GM19025 (cell line): ENCODE measurements at regions not wholly inside any gene's neighbourhood (a gene's known extent, or its start where the extent isn't known, plus 50 kb on each side); places are given as distances from the start of the nearest gene placed in this dataset.
"Not testable (repeated sequence)": the region's sequence is repeated elsewhere in the genome, so short reads cannot be mapped to it uniquely, and the experiment has no call there.

Source experiments
- ATAC-seq: cut with Tn5 transposase; IDR thresholded peaks from one replicate; pipeline ENCODE4 v1.9.1; 2021; ENCODE audit warnings: mild to moderate bottlenecking, low read depth, moderate library complexity; ENCODE audit not compliant: unreplicated experiment

GRCh38 chr19:37303591-37304171 is 67.2 kb upstream of the ZNF527 start:
- no peak for ATAC-seq

GRCh38 chr19:37304190-37304883 is 66.6 kb upstream of the ZNF527 start:
- no peak for ATAC-seq

GRCh38 chr19:37304884-37305255 is 66.0 kb upstream of the ZNF527 start:
- ATAC-seq, result no peak

- ATAC-seq, result no peak
Measured at GRCh38 chr19:37306383-37306963, 64.4 kb upstream of the ZNF527 start.

GRCh38 chr19:37309834-37310575 is 60.9 kb upstream of the ZNF527 start:
- no peak for ATAC-seq

- ATAC-seq, result not testable (repeated sequence)
Measured at GRCh38 chr19:37312531-37313334, 58.2 kb upstream of the ZNF527 start.

- no peak for ATAC-seq
Measured at GRCh38 chr19:37313335-37313627, 57.6 kb upstream of the ZNF527 start.

GRCh38 chr19:37317403-37318209 is 53.3 kb upstream of the ZNF527 start:
- peak; percentile 96 for ATAC-seq

GRCh38 chr19:37320988-37321387 is 49.9 kb upstream of the ZNF527 start:
- ATAC-seq, result not testable (repeated sequence)
